Prostate gland (tissue), 2 donors: ENCODE measurements at regions not wholly inside any gene's neighbourhood (a gene's known extent, or its start where the extent isn't known, plus 50 kb on each side); places are given as distances from the start of the nearest gene placed in this dataset.

Experiments used
- CTCF ChIP-seq, 4 experiments: fragments of 200-600 bp in 2 of 4; fragments of 450-650 bp in 2 of 4; sonication (generic) in 2 of 4; IDR thresholded peaks; 1 replicate in 3 of 4; 2 replicates in 1 of 4; pipeline ENCODE4 v1.5.1; 2016 to 2019; ENCODE audit warnings: antibody characterized with exemption in 4 of 4, mild to moderate bottlenecking in 2 of 4, moderate library complexity in 2 of 4
- POLR2A ChIP-seq: fragments of 450-650 bp; IDR thresholded peaks from one replicate; pipeline ENCODE4 v1.6.1; 2016; ENCODE audit warnings: antibody characterized with exemption, mild to moderate bottlenecking
- POLR2AphosphoS5 ChIP-seq: sonication (generic); formaldehyde crosslinking; IDR thresholded peaks from one replicate; pipeline ENCODE4 v1.6.1; 2017; ENCODE audit warnings: antibody characterized with exemption

DNA sequence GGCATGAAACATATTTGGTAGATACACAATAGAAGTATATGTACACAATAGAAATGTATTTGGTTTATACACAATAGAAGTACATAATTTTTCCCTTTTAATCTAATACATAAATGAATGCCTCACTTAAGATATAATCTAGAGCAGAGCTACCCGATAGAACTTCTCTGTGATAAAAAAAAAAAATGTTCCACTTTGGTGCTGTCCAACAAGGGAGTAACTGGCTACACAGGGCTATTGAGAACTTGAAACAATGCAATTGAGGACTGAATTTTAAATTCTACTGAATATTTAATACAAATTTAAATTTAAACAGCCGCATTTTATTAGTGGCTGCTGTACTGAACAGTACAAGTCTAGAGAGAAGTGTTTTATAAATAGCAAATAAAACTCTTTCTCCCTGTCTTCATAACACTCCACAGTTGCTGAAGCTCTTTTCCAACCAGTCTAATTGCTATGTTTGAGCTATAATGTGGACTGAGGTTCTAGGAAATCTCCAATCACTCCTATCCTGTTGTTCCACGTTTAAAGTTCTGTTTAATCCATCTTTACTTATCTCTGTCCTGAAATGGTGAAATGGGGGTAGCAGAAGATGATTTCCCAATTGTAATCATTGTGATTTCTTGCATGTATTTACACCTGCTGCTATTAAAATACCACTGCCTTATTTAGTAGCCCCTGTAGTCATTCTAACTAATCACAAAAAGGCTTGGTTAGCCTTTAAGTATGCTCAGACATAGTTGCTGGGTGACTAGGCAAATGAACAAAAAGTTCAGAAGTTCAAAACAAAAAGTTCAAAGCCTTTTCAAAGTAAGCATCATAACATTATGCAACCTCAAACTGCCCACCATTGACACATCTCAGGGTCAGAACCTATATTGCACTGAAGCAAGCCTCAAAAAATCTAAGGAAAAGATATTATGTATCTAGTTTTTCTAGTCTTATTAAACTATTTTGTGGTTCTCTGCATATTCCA is 192.3 kb upstream of the C1orf87 start:
- TF ChIP-seq POLR2AphosphoS5 (no peak), CTCF (IDR thresholded peaks at IDR 0.05) (no peak), POLR2A (no peak)
